Mesendoderm (in vitro differentiated cells): ENCODE measurements at regions not wholly inside any gene's neighbourhood (a gene's known extent, or its start where the extent isn't known, plus 50 kb on each side); places are given as distances from the start of the nearest gene placed in this dataset.

Experiments
- DNase-seq: peaks from one replicate; pipeline ENCODE4 v3.0.0; 2013
- H2AK5ac ChIP-seq: 2 replicates; pipeline ENCODE4 v1.6.1; 2013; ENCODE audit warnings: low read length, inconsistent platforms
- H2BK120ac ChIP-seq: 2 replicates; pipeline ENCODE4 v1.6.1; 2013; ENCODE audit warnings: low read depth, mild to moderate bottlenecking, low read length, moderate library complexity, mixed read lengths
- H2BK15ac ChIP-seq: replicated peaks from 2 replicates; pipeline ENCODE4 v1.6.1; 2013; ENCODE audit warnings: low read depth, mild to moderate bottlenecking, moderate library complexity
- H2BK5ac ChIP-seq: 2 replicates; pipeline ENCODE4 v1.6.1; 2013; ENCODE audit warnings: low read length, inconsistent platforms
- H3K18ac ChIP-seq: 2 replicates; pipeline ENCODE4 v1.6.1; 2013; ENCODE audit warnings: mild to moderate bottlenecking, low read length, mixed read lengths
- H3K23ac ChIP-seq: one replicate; pipeline ENCODE4 v1.6.1; 2013; ENCODE audit warnings: low read length
- H3K27ac ChIP-seq: 2 replicates; pipeline ENCODE4 v1.5.1; 2013; ENCODE audit warnings: low read depth, mild to moderate bottlenecking, inconsistent platforms, low read length, moderate library complexity
- H3K27me3 ChIP-seq: 2 replicates; pipeline ENCODE4 v1.6.1; 2013; ENCODE audit warnings: low read length, control low read depth, mild to moderate bottlenecking, inconsistent platforms; ENCODE audit not compliant: insufficient read depth, poor library complexity
- H3K36me3 ChIP-seq: 2 replicates; pipeline ENCODE4 v1.6.1; 2013; ENCODE audit warnings: low read length, inconsistent platforms; ENCODE audit not compliant: control insufficient read depth, insufficient read depth
- H3K4ac ChIP-seq: one replicate; pipeline ENCODE4 v1.6.1; 2013; ENCODE audit warnings: low read depth, mild to moderate bottlenecking, low read length, moderate library complexity
- H3K4me1 ChIP-seq: 2 replicates; pipeline ENCODE4 v1.6.1; 2013; ENCODE audit warnings: low read depth, low read length, inconsistent platforms; ENCODE audit not compliant: control insufficient read depth
- H3K4me2 ChIP-seq: 2 replicates; pipeline ENCODE4 v1.6.1; 2013; ENCODE audit warnings: low read length
- H3K4me3 ChIP-seq: 2 replicates; pipeline ENCODE4 v1.5.1; 2013; ENCODE audit warnings: mild to moderate bottlenecking, low read length
- H3K56ac ChIP-seq: one replicate; pipeline ENCODE4 v1.6.1; 2013; ENCODE audit warnings: low read length
- H3K79me1 ChIP-seq: 2 replicates; pipeline ENCODE4 v1.6.1; 2013; ENCODE audit warnings: low read length, inconsistent platforms
- H3K79me2 ChIP-seq: 2 replicates; pipeline ENCODE4 v1.6.1; 2013; ENCODE audit warnings: mild to moderate bottlenecking, low read length; ENCODE audit not compliant: control insufficient read depth, insufficient read depth
- H3K9ac ChIP-seq: 2 replicates; pipeline ENCODE4 v1.6.1; 2013; ENCODE audit warnings: low read length, inconsistent platforms
- H4K5ac ChIP-seq: one replicate; pipeline ENCODE4 v1.6.1; 2013; ENCODE audit warnings: low read length
- H4K8ac ChIP-seq: one replicate; pipeline ENCODE4 v1.6.1; 2013; ENCODE audit warnings: low read depth, mild to moderate bottlenecking, control low read depth, low read length, moderate library complexity
- WGBS: extraction: QIAGEN DNeasy Blood & Tissue Kit; methylation state at CpG from one replicate; pipeline ENCODE4 v1.1.7; 2013; ENCODE audit warnings: low lambda C conversion rate, missing lambda C conversion rate; ENCODE audit not compliant: insufficient coverage; ENCODE audit errors: extremely low coverage; 5-methylcytosine and 5-hydroxymethylcytosine counted together

DNA sequence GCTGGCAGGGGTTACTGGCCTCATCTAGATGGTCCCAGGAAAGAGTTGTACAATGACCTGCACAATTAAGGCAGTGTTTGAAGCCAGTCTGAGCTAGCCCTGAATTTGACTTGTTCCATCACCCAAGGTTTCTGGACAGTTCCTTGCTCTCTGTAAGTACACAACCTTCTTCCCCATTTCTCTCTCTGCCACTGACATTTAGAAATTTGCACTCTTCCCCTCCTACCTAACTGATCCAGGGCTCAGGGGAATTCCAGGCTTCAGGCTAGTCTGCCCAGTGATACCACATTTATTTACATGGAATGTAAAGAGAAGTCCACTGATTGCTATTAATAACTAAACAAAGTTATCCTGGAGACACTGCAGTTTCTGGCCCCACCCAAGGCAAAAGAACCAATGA lies 139.0 kb upstream of the GPR26 start:
- no peak overlapping the region for H3K23ac ChIP-seq
- no peak overlapping the region for H4K5ac ChIP-seq
- H2BK5ac ChIP-seq = no peak overlapping the region
- H3K36me3 ChIP-seq = no peaks in the 10 kb centered on the region
- no peaks in the 10 kb centered on the region for H3K79me1 ChIP-seq
- no peak overlapping the region for H3K4me2 ChIP-seq
- no peak for DNase-seq
- H3K4ac ChIP-seq = no peak overlapping the region
- H4K8ac ChIP-seq = no peak overlapping the region
- H3K27me3 ChIP-seq = no peaks in the 10 kb centered on the region
- H3K27ac ChIP-seq = no peak overlapping the region
- H2BK15ac ChIP-seq = no peak overlapping the region
- no peaks in the 10 kb centered on the region for H3K79me2 ChIP-seq
- H3K9ac ChIP-seq = no peak overlapping the region
- no peak overlapping the region for H3K18ac ChIP-seq
- H2AK5ac ChIP-seq = no peak overlapping the region
- H3K56ac ChIP-seq = no peak overlapping the region
- no peaks in the 10 kb centered on the region for H3K4me1 ChIP-seq
- H2BK120ac ChIP-seq = no peak overlapping the region
- no peak overlapping the region for H3K4me3 ChIP-seq

DNA sequence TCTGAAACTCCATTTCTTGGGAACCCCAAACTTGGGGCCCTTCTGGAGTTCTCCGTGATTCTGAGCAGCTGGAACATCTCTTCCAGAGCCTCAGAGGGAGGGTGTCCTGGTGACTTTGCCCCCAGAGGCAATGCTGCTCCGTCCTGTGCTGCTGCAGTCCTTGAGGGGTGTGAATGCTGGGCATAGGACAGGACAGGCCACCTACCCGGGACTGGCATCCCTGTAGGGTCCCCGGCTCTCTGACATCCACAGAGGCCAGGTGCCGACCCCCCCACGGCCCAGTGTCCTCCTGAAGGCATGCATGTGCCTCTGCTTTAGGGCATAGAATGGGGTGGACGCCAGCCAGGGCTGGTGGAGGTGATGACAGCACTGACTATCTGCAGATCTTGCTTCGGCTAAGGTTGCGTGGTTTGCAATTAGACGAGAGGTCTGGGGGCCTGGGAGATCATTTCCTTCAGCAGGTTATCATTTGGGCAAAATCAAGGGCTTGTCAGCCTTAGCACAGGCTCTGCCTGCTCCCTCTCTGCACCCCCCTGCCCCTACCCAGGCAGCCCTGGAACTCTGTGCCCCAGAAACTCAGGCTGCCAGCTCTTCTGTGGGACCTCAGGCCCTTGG lies 136.9 kb upstream of the GPR26 start:
- H2AK5ac ChIP-seq = no peak overlapping the region
- no peak overlapping the region for H3K18ac ChIP-seq
- no peak overlapping the region for H2BK5ac ChIP-seq
- H3K27me3 ChIP-seq = no peaks in the 10 kb centered on the region
- no CpG with 5 or more reads among the region's 10 CpGs for WGBS
- H3K4me1 ChIP-seq = no peaks in the 10 kb centered on the region
- no peak overlapping the region for H4K5ac ChIP-seq
- no peak overlapping the region for H4K8ac ChIP-seq
- H2BK120ac ChIP-seq = no peak overlapping the region
- no peak overlapping the region for H3K23ac ChIP-seq
- no peak for DNase-seq
- no peaks in the 10 kb centered on the region for H3K79me1 ChIP-seq
- no peak overlapping the region for H3K4me2 ChIP-seq
- H3K4ac ChIP-seq = no peak overlapping the region
- H3K79me2 ChIP-seq = no peaks in the 10 kb centered on the region
- H3K56ac ChIP-seq = no peak overlapping the region
- H3K9ac ChIP-seq = no peak overlapping the region
- no peak overlapping the region for H3K27ac ChIP-seq
- no peak overlapping the region for H3K4me3 ChIP-seq
- H2BK15ac ChIP-seq = no peak overlapping the region
- H3K36me3 ChIP-seq = no peaks in the 10 kb centered on the region

DNA sequence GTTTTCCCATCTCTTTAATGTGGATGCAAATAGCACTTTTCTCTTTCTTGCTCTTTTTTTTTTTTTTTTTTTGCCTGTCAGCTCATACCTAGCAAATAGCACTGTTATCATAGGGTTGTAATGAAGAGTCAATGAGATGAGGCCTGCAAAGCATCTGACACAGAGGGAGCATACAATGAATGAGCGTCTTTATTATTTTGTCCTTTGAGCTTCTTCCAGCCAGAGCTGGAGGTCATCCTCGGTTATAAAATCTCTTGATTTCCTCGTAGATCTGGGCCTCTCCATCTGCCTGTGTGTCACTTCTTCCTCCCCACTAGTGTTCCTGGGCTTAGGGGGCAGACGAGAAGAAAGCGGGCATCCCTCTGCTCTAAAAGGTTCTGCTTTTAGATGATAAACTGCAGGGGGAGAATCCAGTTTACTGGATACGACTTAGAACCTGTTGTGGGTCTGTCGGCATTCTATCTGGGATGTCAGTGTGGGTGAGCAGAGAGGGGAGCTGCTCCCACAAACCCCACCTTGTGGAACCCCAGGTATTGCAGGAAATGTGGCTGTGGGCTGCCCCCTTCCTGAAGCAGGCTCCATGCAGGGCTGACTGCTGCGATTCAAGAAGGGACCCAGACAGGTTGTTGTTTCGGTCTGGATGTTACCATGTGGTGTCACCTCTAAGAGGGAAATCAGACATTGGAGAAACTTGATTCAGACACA lies 135.8 kb upstream of the GPR26 start:
- H3K27me3 ChIP-seq = no peaks in the 10 kb centered on the region
- H3K23ac ChIP-seq = no peak overlapping the region
- no peak overlapping the region for H3K4me3 ChIP-seq
- H3K79me2 ChIP-seq = no peaks in the 10 kb centered on the region
- DNase-seq = no peak
- H2BK15ac ChIP-seq = no peak overlapping the region
- H3K36me3 ChIP-seq = no peaks in the 10 kb centered on the region
- H3K4me2 ChIP-seq = no peak overlapping the region
- H4K5ac ChIP-seq = no peak overlapping the region
- no peak overlapping the region for H4K8ac ChIP-seq
- no peak overlapping the region for H3K9ac ChIP-seq
- H3K4me1 ChIP-seq = no peaks in the 10 kb centered on the region
- H2AK5ac ChIP-seq = no peak overlapping the region
- H3K56ac ChIP-seq = no peak overlapping the region
- H3K4ac ChIP-seq = no peak overlapping the region
- no peaks in the 10 kb centered on the region for H3K79me1 ChIP-seq
- WGBS = no CpG with 5 or more reads among the region's 9 CpGs
- no peak overlapping the region for H2BK120ac ChIP-seq
- H3K27ac ChIP-seq = no peak overlapping the region
- no peak overlapping the region for H3K18ac ChIP-seq
- no peak overlapping the region for H2BK5ac ChIP-seq

DNA sequence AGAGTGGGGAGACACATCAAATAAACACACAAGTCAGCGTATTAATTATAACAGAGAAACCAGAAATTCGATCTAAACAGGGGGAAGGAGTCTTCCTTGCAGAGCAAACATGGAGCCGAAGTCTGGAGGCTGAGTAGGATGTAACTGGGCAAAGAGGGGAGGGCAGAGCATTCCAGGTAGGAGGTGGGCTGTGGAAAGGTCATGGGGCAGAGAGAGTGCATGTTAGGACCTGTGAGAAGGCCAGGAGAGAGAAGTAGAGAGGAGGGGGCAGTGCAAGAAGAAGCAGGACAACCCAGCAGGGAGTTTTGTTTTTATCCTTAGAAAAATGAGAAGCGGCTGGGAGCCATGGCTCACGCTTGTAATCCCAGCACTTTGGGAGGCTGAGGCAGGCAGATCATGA lies 130.8 kb upstream of the GPR26 start:
- Histone ChIP-seq H3K79me1 (no peaks in the 10 kb centered on the region), H3K23ac (no peak overlapping the region), H3K4me2 (no peak overlapping the region), H2BK120ac (no peak overlapping the region), H3K4me3 (no peak overlapping the region), H3K4ac (no peak overlapping the region), H4K5ac (no peak overlapping the region), H2BK15ac (no peak overlapping the region), H3K56ac (no peak overlapping the region), H3K27ac (no peak overlapping the region), H3K79me2 (no peaks in the 10 kb centered on the region), H2AK5ac (no peak overlapping the region), H3K9ac (no peak overlapping the region), H3K27me3 (no peaks in the 10 kb centered on the region), H3K4me1 (peaks cover 2% of the 10 kb centered on the region), H4K8ac (no peak overlapping the region), H3K18ac (no peak overlapping the region), H2BK5ac (no peak overlapping the region), H3K36me3 (no peaks in the 10 kb centered on the region)
- no CpG with 5 or more reads among the region's 5 CpGs for WGBS
- DNase-seq = no peak

DNA sequence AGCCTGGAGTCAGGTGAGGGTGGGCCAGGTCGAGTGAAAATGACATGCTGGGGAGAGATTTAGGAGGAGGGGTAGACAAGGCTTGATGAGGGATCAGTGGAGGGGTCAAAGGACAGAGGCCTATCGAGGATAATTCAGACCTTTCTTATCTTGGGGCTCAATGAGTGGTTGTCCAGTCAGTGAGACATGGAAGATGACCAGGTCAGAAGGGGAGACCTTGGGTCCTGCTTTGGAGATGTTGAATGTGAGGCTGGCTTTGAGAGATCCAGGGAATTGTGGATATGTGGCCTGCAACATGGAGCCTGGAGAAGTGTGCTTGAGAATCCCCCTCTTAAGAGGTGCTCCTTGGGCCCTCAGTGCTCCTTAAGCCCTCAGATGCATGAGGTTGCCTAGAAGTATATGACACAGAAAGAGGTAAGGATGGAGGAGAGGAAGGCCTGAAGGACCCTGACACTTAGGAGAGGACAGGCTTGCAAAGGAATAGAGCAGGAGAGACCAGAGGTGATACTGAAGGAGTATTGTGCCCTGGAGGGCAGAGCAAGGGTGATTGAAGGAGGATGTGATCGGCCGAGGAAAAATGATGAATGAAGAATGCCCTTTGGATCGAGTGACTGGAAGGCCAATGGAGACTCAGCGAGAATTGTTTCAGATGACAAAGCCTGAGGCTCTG lies 129.8 kb upstream of the GPR26 start:
- Histone ChIP-seq H3K4me1 (peaks cover 2% of the 10 kb centered on the region), H3K4me2 (no peak overlapping the region), H4K5ac (no peak overlapping the region), H3K18ac (no peak overlapping the region), H2BK15ac (no peak overlapping the region), H3K23ac (no peak overlapping the region), H2BK120ac (no peak overlapping the region), H4K8ac (no peak overlapping the region), H3K27ac (no peak overlapping the region), H2BK5ac (no peak overlapping the region), H3K9ac (no peak overlapping the region), H3K79me2 (no peaks in the 10 kb centered on the region), H3K4ac (no peak overlapping the region), H3K4me3 (no peak overlapping the region), H2AK5ac (no peak overlapping the region), H3K27me3 (no peaks in the 10 kb centered on the region), H3K79me1 (no peaks in the 10 kb centered on the region), H3K36me3 (no peaks in the 10 kb centered on the region), H3K56ac (no peak overlapping the region)
- WGBS = no CpG with 5 or more reads among the region's 6 CpGs
- no peak for DNase-seq
